GM18870 (cell line): ENCODE measurements at regions not wholly inside any gene's neighbourhood (a gene's known extent, or its start where the extent isn't known, plus 50 kb on each side); places are given as distances from the start of the nearest gene placed in this dataset.

Source experiments
- ATAC-seq: cut with Tn5 transposase; IDR thresholded peaks from one replicate; pipeline ENCODE4 v1.9.1; 2021; ENCODE audit warnings: moderate library complexity; ENCODE audit not compliant: unreplicated experiment

GRCh38 chr5:138626333-138626944, 51.2 kb upstream of the HSPA9 start:
- ATAC-seq = no peak

- no peak for ATAC-seq
Measured at GRCh38 chr5:138625134-138625533, 49.9 kb upstream of the HSPA9 start.
